Activated naive CD4-positive, alpha-beta T cell treated with anti-CD3 and anti-CD28 coated beads, Interleukin-2, amount 10 ng/mL, durations not matched to agents 7 days and 5 days (primary cell): ENCODE measurements at regions not wholly inside any gene's neighbourhood (a gene's known extent, or its start where the extent isn't known, plus 50 kb on each side); places are given as distances from the start of the nearest gene placed in this dataset.

Experiments used
- CTCF ChIA-PET: fragments of 350-600 bp; sonication (Branson Sonifier 250); formaldehyde crosslinking; loops from one replicate; lab custom pipeline; 2021; ENCODE audit warnings: antibody characterized with exemption; lab: Charles Lee
- DNase-seq: peaks from one replicate; pipeline ENCODE4 v3.0.0-alpha.2; 2020
- H3K27ac Mint-ChIP-seq: one replicate; pipeline ENCODE4 v1.8.0; 2021; ENCODE audit warnings: mild to moderate bottlenecking, moderate library complexity, mixed read lengths
- H3K27me3 Mint-ChIP-seq: one replicate; pipeline ENCODE4 v1.8.0; 2021; ENCODE audit warnings: mild to moderate bottlenecking, mixed read lengths
- H3K36me3 Mint-ChIP-seq: one replicate; pipeline ENCODE4 v1.8.0; 2021; ENCODE audit warnings: mixed read lengths
- H3K4me1 Mint-ChIP-seq: one replicate; pipeline ENCODE4 v1.8.0; 2021; ENCODE audit warnings: mixed read lengths
- H3K4me3 Mint-ChIP-seq: one replicate; pipeline ENCODE4 v1.8.0; 2021; ENCODE audit warnings: mild to moderate bottlenecking, moderate library complexity, mixed read lengths
- H3K9me3 Mint-ChIP-seq: one replicate; pipeline ENCODE4 v1.8.0; 2021; ENCODE audit warnings: mixed read lengths

DNA sequence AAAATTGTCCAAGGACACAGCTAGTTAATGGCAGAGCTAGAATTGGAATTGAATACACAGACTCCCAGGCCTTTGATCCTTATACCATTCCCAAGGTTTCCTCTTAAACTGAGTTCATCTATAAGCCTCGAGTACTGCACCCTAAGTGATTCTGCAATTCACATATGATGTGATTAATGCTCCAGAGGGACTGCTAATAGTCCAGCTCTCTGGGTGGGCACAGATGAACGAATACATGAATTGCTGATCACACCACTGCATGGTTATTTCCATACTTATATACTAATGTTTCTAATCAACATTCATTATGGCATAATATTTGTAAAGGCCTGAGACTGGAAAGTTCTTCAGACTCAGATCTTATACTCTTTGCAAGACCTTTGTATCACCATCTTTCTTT lies 101.8 kb downstream of the NUFIP1 start:
- no peak overlapping the region for H3K27ac Mint-ChIP-seq
- no peaks in the 10 kb centered on the region for H3K4me1 Mint-ChIP-seq
- H3K4me3 Mint-ChIP-seq: no peak overlapping the region
- no peaks in the 10 kb centered on the region for H3K9me3 Mint-ChIP-seq
- no peak for DNase-seq
- H3K36me3 Mint-ChIP-seq: no peaks in the 10 kb centered on the region
- CTCF ChIA-PET: no interaction called here
- no peaks in the 10 kb centered on the region for H3K27me3 Mint-ChIP-seq

DNA sequence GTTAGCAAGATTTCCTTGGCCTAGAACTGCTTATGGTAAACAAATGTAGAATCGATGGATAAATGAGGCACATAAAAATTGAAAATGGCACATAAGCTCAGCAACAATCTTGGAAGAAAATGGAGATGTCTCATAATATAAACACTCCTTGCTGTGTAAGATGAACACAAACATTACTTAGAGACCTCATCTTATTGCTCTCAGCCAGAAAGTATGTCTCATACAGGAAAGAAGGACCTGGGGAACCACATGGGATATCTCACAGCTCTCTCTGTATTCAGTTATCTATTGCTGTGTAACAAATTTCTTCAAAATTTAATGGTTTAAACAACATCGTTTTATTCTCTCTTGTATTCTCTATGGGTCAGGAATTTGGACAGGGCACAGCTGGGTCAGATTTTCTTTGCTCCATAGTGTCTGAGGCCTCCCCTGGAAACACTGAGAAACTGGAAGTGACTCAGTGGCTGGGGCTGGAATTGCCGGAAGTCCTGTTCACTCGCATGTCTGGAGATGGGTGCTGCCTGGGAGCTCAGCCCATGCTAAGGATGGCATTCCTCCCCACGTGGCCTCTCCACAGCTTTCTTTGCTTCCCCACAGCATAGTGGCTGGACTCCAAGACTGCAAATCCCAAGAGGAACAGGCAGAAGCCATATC lies 105.1 kb downstream of the NUFIP1 start:
- no peaks in the 10 kb centered on the region for H3K27me3 Mint-ChIP-seq

GRCh38 chr13:44879452-44880058 lies 109.7 kb downstream of the NUFIP1 start:
- H3K27me3 Mint-ChIP-seq: no peaks in the 10 kb centered on the region
- no peak overlapping the region for H3K27ac Mint-ChIP-seq
- CTCF ChIA-PET: interaction anchor here (0.5 to 5.1 kb wide), 2 partner anchors 390 to 396 kb away, joined by 3 to 41 read pairs; no protein-coding TSS in a partner anchor
- no peaks in the 10 kb centered on the region for H3K4me1 Mint-ChIP-seq
- peak; percentile 32 for DNase-seq
- peaks cover 6% of the 10 kb centered on the region for H3K9me3 Mint-ChIP-seq
- no peak overlapping the region for H3K4me3 Mint-ChIP-seq
- no peaks in the 10 kb centered on the region for H3K36me3 Mint-ChIP-seq

More for the DNA sequence above, 105.1 kb downstream of the NUFIP1 start:
- no peaks in the 10 kb centered on the region for H3K9me3 Mint-ChIP-seq
- no peak for DNase-seq
- no peaks in the 10 kb centered on the region for H3K36me3 Mint-ChIP-seq
- CTCF ChIA-PET: no interaction called here
- no peaks in the 10 kb centered on the region for H3K4me1 Mint-ChIP-seq
- H3K27ac Mint-ChIP-seq: no peak overlapping the region
- H3K4me3 Mint-ChIP-seq: no peak overlapping the region

- H3K27ac Mint-ChIP-seq: no peak overlapping the region
- no peaks in the 10 kb centered on the region for H3K36me3 Mint-ChIP-seq
- H3K9me3 Mint-ChIP-seq: peaks cover 6% of the 10 kb centered on the region
- H3K4me3 Mint-ChIP-seq: no peak overlapping the region
- CTCF ChIA-PET: interaction anchor here (1.0 to 5.1 kb wide), 2 partner anchors 139 to 393 kb away, joined by 3 to 41 read pairs; no protein-coding TSS in a partner anchor
- H3K4me1 Mint-ChIP-seq: no peaks in the 10 kb centered on the region
- no peak for DNase-seq
- H3K27me3 Mint-ChIP-seq: peaks cover 9% of the 10 kb centered on the region
Measured at GRCh38 chr13:44876782-44877324, 112.4 kb downstream of the NUFIP1 start.

DNA sequence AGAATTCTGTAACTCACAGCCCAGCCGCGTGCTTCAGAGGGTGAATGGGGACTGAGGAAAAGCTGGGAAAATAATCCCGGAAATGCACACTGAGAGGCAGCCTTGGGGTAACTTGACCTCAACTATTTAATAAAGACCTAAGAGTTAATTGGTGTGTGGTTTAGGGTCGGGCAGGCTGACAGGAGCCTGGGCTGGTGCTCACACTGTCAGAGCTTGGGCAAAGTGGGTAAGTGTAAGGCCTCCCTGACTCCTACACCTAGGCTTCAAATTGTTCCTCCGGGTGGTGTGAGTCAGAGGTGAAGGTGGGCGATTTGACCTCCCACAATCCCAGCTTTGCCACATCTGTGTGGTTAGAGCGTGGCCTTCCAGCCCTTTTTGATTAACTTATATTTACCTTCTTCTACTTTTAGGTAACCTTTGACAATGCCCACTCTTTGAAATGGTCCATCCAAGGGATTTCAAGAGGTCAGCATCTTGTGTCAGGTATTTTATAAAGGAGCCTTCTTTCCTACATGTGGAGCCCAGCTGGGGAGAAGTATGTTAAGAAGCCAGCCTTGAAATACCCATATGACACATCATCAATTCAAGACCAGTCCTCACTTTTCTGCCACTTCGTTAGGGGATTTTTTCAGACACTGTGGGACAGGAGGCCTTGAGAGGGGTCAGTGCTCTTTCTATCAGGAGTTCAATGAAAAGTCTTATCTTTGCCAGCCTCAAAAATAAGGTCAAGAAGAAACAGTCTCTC lies 114.2 kb downstream of the NUFIP1 start:
- no peaks in the 10 kb centered on the region for H3K4me1 Mint-ChIP-seq
- H3K36me3 Mint-ChIP-seq: no peaks in the 10 kb centered on the region
- no peak for DNase-seq
- peaks cover 6% of the 10 kb centered on the region for H3K9me3 Mint-ChIP-seq
- CTCF ChIA-PET: no interaction called here
- peaks cover 17% of the 10 kb centered on the region for H3K27me3 Mint-ChIP-seq
- H3K27ac Mint-ChIP-seq: no peak overlapping the region
- no peak overlapping the region for H3K4me3 Mint-ChIP-seq

DNA sequence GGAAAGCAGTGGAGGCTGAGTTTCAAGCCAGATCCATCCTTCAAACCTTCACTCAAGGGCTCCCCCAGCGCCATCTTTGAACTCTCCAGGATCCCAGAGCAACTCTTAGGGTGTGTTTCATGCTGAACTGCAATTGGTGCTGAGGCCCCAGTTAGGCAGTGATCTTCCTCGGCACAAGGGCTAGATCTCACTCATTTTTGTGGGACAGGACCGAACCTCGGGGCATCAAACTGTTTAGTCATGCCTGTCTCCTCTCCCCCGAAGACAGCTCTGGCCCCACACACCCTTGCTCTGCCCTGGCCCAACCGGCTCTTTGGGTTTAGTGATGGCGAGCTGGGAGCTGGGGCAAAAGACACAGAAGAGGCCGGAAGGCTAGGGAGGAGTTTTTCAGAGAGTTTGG lies 115.1 kb downstream of the NUFIP1 start:
- CTCF ChIA-PET: no interaction called here
- Mint-ChIP-seq H3K4me3 (no peak overlapping the region), H3K4me1 (no peaks in the 10 kb centered on the region), H3K9me3 (peaks cover 6% of the 10 kb centered on the region), H3K36me3 (no peaks in the 10 kb centered on the region), H3K27me3 (peaks cover 17% of the 10 kb centered on the region), H3K27ac (no peak overlapping the region)
- no peak for DNase-seq

DNA sequence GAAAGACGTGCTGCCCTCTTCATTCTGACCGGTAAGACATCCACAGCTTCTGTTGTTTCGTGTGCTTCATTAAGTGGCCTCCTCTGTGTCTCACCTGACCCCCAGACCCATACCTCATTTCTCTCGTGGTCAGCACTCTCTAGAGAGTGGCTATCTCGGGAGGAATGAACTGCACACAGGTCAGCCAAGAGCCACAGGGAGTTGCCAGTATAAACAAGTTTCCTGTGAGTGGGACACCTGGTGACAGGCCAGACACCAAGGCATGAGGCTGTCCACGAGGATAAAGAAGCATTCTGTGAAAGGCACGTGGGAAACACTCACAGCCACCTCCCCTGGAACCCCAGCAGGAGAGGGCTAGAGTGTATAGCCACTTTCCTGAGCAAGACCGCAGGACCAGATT lies 115.8 kb downstream of the NUFIP1 start:
- H3K36me3 Mint-ChIP-seq: no peaks in the 10 kb centered on the region
- H3K9me3 Mint-ChIP-seq: peaks cover 6% of the 10 kb centered on the region
- H3K4me3 Mint-ChIP-seq: no peak overlapping the region
- peaks cover 17% of the 10 kb centered on the region for H3K27me3 Mint-ChIP-seq
- H3K4me1 Mint-ChIP-seq: no peaks in the 10 kb centered on the region
- no peak overlapping the region for H3K27ac Mint-ChIP-seq
- CTCF ChIA-PET: no interaction called here
- no peak for DNase-seq

DNA sequence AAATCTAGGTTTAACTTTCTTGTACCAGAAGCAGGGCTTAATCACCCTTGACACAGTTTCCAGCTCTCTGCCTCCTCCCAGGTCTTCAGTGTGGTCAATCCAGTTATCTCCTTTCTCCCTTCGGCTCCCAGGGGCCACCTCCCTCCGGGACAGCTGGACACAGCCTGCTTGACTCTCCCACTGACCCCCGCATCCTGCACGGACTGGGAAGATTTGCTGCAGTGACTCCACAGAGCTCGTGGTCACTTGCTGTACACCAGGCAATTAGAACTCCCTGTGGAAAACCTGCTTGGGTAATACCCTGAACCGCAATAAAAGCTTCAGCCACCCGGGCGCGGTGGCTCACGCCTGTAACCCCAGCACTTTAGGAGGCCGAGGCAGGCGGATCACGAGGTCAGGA lies 116.5 kb downstream of the NUFIP1 start:
- no peak for DNase-seq

GRCh38 chr13:44870456-44870929 lies 118.8 kb downstream of the NUFIP1 start:
- H3K27me3 Mint-ChIP-seq: peaks cover 26% of the 10 kb centered on the region
- H3K9me3 Mint-ChIP-seq: no peaks in the 10 kb centered on the region
- no peak overlapping the region for H3K4me3 Mint-ChIP-seq
- H3K27ac Mint-ChIP-seq: no peak overlapping the region
- H3K36me3 Mint-ChIP-seq: no peaks in the 10 kb centered on the region
- CTCF ChIA-PET: interaction anchor here (1.7 kb wide), 1 partner anchor 387 kb away, joined by 6 read pairs; no protein-coding TSS in a partner anchor
- no peak for DNase-seq
- H3K4me1 Mint-ChIP-seq: no peaks in the 10 kb centered on the region

More for the DNA sequence above, 116.5 kb downstream of the NUFIP1 start:
- Mint-ChIP-seq H3K27me3 (peaks cover 18% of the 10 kb centered on the region), H3K36me3 (no peaks in the 10 kb centered on the region), H3K27ac (no peak overlapping the region), H3K4me3 (no peak overlapping the region), H3K4me1 (no peaks in the 10 kb centered on the region), H3K9me3 (peaks cover 6% of the 10 kb centered on the region)
- CTCF ChIA-PET: no interaction called here

GRCh38 chr13:44869167-44869566 lies 120.1 kb downstream of the NUFIP1 start:
- H3K4me1 Mint-ChIP-seq: no peaks in the 10 kb centered on the region
- no peak for DNase-seq
- H3K4me3 Mint-ChIP-seq: no peak overlapping the region
- CTCF ChIA-PET: interaction anchor here (0.6 to 0.9 kb wide), 2 partner anchors 385 to 1522 kb away, joined by 3 read pairs; no protein-coding TSS in a partner anchor
- H3K36me3 Mint-ChIP-seq: no peaks in the 10 kb centered on the region
- H3K27me3 Mint-ChIP-seq: peaks cover 26% of the 10 kb centered on the region
- no peaks in the 10 kb centered on the region for H3K9me3 Mint-ChIP-seq
- H3K27ac Mint-ChIP-seq: no peak overlapping the region

DNA sequence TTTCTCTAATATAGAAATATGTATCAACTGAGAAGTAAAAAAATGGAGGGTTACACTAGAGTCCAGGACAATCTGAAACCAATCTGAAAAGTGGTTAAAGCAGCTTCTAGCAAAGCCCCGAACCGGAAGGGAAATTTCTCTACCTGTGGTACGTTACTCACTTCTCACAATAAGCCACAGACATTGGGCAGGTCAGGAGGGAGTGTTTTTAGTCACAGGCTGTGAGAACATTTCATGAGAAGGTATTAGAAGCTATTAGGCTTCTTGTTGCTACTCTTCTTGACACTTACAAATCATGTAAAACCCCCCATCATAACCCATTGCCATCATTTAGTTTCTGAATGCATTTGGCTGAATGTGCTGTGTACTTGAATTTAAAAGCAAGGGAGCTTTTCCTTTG lies 120.9 kb downstream of the NUFIP1 start:
- Mint-ChIP-seq H3K9me3 (no peaks in the 10 kb centered on the region), H3K27ac (no peak overlapping the region), H3K4me1 (no peaks in the 10 kb centered on the region), H3K36me3 (no peaks in the 10 kb centered on the region), H3K27me3 (peaks cover 24% of the 10 kb centered on the region), H3K4me3 (no peak overlapping the region)
- CTCF ChIA-PET: interaction anchor here (0.9 kb wide), 1 partner anchor 384 kb away, joined by 3 read pairs; no protein-coding TSS in a partner anchor
- DNase-seq: no peak

DNA sequence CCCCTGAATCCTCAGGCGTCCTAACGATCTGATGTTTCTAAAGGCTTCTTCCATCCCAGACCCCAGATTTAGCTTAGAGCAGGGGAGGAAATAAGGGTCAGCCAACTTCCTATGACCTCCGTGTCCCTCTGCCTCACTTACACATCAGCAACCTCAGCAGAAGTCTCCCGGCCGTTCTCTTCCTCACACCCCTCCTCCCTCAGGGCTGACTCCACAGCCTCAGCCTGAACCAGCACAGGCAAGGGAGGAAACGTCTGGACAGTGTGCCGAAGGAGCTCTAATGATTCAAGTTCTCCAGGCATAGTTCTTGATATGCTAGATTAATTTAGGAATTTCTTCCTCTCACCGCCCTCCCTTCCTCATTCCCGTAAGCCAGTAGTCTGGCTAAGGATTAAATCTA lies 121.4 kb downstream of the NUFIP1 start:
- Mint-ChIP-seq H3K4me1 (no peaks in the 10 kb centered on the region), H3K36me3 (no peaks in the 10 kb centered on the region), H3K27me3 (peaks cover 22% of the 10 kb centered on the region), H3K27ac (no peak overlapping the region), H3K9me3 (no peaks in the 10 kb centered on the region), H3K4me3 (no peak overlapping the region)
- CTCF ChIA-PET: no interaction called here
- no peak for DNase-seq

GRCh38 chr13:44866411-44866911 lies 122.8 kb downstream of the NUFIP1 start:
- no peak overlapping the region for H3K27ac Mint-ChIP-seq
- no peaks in the 10 kb centered on the region for H3K4me1 Mint-ChIP-seq
- H3K36me3 Mint-ChIP-seq: no peaks in the 10 kb centered on the region
- H3K4me3 Mint-ChIP-seq: no peak overlapping the region
- DNase-seq: no peak
- H3K27me3 Mint-ChIP-seq: peaks cover 14% of the 10 kb centered on the region
- no peaks in the 10 kb centered on the region for H3K9me3 Mint-ChIP-seq
- CTCF ChIA-PET: no interaction called here
